SHP77 (cell line): ENCODE measurements at regions not wholly inside any gene's neighbourhood (a gene's known extent, or its start where the extent isn't known, plus 50 kb on each side); places are given as distances from the start of the nearest gene placed in this dataset.
"Not testable (repeated sequence)": the region's sequence is repeated elsewhere in the genome, so short reads cannot be mapped to it uniquely, and the experiment has no call there.

ENCODE experiments used
- DNase-seq, 2 experiments: peaks; one replicate each; lab custom pipeline; 2025; lab: John Stamatoyannopoulos, UW

DNA sequence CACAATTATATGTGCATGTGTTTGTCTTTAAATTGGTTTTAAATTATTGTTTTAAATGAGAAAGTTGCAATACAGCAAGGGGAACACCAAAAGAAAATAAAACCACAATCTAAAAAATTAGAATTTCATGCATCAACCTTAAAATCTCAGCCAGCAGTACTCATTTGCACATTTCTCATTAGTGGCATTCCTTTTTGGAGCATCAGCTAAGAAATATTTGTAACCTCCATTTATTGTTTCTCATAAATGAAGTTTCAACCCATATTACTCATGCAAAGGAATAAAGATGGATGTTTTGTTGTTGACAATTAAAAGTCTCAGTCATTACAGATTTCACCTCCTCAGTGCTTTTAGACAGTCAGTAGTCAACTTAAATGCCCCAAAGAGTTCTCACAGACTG lies 160.1 kb downstream of the TBX15 start:
- no peak for DNase-seq

DNA sequence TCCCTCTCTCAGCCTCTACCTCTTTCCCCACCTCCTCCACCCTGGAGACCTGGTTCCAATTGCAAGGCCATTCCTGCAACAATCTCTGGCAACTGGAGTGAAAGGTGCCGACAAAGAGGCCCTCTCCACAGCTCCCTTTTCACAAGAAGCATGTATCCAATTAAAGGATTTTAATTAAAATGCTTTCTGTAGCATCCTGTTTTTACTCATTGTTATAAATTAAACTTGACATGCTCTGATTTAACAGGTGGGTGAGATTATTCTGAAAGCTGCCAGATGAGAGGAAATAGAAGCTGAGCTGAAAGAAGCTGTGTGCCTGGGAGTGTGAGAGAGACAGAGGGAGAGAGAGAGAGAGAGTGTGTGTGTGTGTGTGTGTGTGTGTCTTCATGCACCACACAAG lies 160.5 kb downstream of the TBX15 start:
- DNase-seq = no peak

DNA sequence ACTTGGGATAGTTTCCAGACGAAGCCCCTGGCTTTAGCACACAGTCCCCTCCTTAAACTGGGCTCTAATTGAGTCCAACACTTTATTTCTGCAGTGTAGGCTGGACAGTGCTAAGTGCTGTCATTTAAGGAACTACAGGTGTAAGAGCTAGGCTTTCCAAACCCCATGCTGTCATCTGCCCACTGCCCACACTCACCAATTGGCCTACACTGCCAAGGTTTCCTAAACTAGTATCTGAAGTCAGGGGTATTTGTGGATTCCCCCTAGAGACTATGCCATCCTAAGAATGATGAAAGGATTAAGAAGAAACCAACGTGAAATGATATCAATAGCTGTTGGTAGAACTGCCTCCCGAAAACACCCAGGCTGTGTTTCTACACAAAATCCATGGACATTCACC lies 160.9 kb downstream of the TBX15 start:
- DNase-seq = no peak

DNA sequence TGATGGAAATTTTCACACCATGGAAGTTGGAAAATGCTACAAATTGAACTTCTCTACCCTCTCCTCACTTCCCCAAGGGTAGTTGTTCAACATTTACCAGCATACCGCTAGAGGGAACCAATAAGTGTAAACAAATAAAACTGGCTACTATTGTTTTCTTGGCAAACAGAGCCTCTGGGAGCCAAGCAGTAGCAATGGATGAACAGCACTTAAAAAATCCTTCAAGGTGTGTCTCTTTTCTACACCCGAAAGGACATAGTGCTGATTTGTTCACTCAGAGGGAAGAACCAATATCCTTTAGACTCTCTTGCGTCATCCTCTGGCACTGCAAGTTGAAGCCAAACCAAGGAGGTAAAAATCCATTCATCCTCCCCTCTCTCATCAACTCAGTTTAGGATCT lies 161.5 kb downstream of the TBX15 start:
- DNase-seq = no peak

DNA sequence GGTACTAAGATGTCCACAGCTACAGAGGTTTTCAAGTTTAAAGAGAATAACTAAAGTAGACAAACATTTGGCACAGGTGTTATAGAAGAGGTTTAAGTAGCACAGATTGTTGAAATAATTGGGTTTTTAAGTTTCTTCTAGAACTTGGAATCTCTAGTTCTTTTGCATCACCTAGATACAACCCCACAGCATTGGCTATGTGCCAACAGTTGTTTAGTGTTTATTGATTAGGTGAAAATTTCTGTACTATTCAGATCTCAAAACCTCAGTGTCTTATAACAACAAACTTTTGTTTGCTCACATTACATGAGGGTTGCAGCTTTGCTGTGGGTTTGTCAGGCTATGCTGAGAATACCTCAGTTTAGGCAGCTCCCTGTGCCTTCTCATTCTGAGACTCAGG lies 162.5 kb downstream of the TBX15 start:
- DNase-seq = no peak

DNA sequence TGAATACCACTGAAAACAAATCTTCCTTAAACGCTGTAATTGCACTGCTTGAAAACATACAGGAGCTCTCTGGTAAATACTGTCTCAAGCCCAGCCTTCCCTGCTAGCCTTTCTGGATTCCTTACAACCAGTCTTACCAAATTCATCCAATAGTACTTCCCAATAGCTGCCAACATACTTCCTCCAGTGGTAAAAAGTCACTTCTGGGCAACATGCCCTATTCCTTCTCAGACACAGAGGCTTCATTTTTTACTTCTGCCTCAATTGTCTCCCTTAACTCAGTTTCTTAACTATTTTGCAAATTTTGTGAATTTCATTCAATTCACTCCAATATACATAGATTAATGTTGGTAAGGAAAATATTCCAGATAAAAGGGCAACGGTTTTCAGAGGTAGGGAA lies 166.3 kb downstream of the TBX15 start:
- no peak for DNase-seq

DNA sequence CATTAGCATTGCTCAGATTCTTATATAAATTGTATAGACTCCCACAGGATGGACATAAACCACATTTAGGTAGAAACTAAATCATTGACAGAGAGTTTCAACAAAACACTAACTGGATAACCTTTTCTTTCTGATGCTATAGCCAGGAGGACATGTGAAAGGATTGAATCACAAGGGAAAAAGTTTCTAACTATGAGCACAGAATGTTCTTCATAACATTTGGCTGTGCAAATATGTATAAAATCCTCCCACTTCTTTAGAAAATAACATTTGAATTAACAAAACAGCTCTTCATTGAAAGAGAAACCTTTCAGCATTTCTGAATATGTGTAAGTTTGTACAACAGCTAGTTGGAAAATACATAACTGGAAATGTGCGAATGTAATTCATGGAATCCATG lies 167.3 kb downstream of the TBX15 start:
- no peak for DNase-seq

DNA sequence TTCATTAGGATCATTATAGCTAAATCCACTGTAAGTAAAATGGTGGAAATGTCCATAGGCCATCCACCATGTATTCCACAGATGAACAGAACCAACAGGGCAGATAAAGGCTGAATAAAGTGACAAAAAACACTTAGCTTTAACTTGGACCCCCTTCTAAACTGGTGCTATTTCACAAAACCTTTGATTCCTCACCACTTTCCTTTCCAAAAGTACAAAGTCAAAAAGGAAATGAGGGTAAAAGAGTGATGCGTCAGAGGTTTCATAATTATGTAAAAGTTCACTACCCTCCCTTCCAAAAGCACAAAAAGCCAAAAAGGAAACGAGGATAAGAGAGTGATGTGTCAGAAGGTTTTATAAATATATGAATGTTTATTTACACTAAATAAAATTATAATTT lies 172.2 kb downstream of the TBX15 start:
- DNase-seq = no peak

DNA sequence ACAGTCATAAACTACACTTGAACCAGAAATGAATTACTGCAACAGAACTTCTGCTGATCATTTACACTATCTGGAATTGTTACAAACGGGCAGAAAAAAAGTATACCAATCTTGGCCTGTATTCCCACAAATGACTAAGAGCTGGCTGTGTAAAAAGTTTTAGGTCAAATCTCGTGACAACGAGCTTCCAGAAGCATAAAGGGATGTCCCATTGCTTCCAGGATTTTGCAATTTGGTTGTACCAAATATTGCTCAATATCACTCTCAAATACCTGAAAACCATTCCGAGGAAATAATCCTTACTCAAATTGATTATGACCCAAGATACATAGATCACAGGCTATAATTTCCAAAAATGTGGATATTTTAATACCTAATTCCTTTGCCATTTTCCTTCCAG lies 175.6 kb downstream of the TBX15 start:
- DNase-seq = no peak

DNA sequence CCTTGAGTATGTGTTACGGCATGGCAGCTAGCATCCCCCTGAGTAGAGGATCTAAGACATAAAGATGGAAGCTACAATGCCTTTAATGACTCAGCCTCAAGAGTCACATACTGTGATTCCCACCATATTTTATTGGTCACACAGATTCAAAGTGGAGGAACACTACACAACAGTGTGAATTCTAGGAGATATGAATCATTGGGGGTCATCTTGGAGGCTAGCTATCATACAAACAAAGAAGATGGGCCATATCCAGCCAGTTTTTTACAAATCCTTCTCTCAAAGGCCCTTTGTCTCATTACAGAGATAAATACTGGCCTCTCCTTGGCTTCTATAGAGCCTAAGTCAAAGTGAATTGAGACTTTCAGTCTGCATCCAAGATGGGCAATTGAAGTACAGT lies 177.0 kb downstream of the TBX15 start:
- DNase-seq = no peak

DNA sequence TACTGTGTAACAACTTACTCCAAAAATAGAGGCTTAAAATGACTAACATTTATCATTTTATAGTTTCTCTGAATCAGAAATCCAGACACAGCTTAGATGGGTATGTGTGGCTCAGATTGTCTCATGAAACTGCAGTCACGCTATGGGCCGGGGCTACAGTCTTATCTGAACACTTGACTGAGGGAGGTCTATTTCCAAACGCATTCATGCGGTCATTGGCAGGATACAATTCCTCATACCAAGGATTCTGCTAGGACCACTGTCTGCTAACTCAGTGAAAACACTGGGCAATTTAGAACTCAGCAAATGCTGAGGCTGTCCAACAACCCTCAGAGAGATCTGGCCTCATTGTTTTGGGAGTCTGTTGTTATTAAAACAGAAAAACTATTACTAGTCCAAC lies 178.6 kb downstream of the TBX15 start:
- no peak for DNase-seq

DNA sequence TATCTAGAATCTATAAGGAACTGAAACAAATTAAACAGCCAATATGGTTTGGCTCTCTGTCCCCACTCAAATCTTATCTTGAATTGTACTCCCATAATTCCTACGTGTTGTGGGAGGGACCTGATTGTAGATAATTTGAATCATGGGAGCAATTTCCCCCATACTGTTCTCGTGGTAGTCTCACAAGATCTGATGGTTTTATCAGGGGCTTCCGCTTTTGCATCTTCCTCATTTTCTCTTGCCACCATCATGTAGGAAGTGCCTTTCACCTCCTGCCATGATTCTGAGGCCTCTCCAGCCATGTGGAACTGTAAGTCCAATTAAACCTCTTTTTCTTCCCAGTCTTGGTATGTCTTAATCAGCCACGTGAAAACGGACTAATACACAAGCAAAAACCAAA lies 185.0 kb downstream of the TBX15 start:
- DNase-seq = not testable (repeated sequence)

DNA sequence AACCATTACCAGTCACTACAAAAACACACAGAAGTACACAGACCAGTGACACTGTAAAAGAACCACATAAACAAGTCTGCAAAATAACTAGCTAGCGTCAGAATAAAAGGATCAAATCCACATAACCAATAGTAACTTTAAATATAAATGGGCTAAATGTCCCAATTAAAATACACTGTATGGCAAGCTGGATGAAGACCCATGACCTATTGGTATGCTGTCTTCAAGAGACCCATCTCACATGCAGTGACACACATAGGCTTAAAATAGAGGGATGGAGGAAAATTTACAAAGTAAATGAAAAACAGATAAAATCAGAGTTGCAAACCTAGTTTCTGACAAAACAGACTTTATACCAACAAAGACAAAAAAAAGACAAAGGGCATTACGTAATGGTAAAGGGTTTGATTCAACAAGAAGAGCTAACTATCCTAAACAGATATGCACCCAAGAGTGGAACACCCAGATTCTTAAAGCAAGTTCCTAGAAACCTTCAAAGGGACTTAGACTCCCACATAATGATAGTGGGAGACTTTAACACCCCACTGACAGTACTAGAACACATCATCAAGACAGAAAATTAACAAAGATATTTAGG lies 196.9 kb downstream of the TBX15 start:
- DNase-seq = no peak

DNA sequence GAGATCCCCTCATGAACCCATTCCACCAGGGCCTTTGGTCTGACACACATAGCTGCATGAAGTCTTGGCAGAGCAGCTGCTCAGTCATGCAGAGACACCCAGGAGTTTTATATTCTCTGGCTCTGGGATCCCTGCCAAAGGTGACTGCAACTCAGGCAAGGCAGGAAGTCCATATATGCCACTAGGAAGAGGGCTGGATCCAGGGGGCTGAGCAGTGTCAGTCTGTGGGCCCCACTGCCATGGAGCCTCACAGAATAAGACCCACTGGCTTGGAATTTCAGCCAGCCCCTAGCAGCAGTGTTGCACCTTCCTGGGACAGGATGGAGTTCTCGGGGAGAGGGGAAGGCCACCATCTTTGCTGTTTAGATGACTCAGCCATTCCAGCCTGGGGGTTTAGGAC lies 199.7 kb downstream of the TBX15 start:
- DNase-seq = peak; percentile 88 to 89

DNA sequence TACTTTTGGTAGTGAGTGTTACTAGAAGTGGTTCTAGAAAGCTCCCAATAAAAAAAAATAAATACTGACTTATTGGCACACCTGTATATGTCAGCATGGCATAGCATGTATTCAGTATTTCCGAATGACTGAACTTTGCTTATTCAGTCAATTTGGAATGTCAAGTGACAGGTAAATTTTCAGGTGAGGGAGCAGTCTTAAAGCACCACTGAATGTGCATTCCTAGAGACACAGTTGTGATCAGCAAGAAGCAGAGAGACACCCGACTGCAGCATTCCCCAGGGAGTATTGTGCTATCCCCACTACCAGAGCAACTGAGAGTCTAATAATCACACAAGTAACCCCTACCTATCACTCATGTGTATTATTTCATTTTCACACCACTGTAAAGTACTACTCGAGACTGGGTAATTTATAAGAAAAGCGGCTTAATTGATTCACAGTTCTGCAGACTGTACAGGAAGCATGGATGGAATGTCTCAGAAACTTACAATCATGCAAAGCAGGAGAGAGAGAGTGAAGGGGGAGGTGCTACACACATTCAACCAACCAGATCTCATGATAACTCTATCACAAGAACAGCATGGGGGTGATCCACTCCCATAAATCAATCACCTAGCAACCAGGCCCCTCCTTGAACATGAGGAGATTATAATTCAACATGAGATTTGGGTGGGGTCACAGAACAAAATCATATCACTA lies 201.5 kb downstream of the TBX15 start:
- DNase-seq = no peak

DNA sequence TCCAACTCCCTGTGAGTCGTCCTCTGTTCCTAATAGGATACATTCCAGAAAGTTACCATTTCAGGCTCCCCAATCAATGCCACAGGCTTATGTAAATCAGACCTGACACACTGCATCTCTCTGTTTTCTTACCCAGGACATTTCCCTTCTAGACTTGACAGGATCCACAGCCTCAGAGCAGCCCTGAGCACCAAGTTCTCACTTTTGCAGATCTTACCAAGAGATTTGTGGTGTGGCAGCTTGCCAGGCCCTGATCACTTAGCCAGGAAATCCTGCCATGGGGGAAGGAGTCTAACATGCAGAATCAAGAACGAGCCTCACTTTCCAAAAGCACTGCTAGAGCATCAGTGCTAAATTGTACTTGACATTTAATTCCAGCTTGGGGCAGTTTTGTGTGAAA lies 202.9 kb downstream of the TBX15 start:
- DNase-seq = no peak

DNA sequence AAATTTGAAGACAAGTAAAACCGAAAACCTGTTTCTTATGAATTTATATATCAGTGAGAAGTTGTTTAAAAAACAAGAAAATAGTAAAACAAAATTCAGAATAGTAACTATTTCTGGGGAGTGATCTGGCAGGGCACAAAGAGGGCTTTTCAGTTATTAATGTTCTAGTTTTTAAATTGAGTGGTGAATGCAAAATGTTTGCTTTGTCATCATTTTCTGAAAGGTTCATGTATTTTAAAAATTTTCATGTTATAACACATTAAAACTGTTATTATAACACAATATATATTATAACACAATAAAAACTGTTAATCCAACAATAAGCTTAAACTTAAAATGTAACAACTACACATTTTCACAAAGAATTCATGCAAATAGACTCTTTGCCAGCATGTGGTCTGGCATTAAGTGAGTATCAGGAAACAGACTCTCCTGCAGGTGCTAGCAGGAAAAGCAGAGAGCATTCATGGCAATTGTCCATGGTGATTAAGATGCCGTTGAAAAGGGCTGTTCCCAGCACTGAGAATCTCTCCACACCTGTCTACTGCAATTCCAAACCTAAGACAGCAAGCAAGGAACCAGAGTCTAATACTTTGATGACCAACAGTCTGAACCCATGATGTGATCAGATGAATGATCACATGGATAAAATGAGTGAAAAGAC lies 204.9 kb downstream of the TBX15 start:
- DNase-seq = peak; percentile 10 to 46

DNA sequence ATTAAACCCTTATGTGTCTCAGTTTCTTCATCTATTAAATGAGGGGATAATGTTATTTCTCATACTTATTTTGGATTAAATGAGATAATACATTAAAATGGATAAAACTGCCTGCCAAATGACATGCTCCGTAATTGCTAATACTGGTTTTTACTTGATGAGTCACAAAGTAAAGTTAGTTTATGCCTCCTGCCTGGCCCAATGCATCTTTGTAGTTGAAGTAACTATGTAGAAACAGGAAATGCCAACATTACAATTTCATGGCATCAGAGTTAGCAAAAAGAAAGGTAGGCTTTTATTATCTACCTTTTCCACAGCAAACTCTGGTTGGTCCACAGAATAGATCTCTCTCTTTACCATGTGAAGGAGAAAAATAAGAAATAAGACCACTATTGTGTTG lies 214.5 kb downstream of the TBX15 start:
- DNase-seq = no peak

DNA sequence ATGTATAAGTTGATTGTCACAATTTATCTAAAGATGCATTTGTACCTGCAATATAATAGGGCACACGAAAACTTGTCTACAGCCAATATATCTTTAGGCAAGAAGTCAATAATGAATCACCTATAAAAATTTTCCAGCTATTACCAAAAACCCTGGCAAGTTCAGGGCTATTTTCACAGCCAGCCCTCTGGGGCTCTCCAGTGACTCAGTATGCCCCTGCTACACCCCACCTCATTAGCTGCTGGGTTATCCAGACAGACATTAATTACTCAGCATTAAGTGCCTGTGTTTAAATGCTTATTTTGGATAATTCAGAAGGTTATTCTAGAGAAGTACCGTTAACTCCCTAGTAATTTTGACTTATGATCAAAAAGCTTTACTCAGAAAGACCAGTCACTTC lies 220.2 kb downstream of the TBX15 start:
- DNase-seq = no peak

DNA sequence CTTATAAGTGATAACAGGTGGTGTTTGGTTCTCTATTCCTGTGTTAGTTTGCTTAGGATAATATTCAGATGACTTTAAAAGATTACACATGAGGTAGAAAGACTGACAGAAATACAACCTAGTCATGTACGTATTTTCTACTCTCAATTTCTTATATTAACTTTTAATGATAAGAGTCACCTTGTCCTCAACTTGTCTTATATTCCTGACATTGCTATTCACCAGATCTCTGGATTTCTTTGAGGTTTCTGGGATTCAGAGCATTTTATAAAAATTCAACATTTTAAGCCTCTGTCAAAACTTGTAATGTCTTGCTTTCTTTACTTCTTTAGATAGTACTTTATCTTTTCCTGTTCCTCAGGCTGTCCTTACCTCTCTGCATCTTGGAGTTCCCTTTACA lies 234.2 kb downstream of the TBX15 start:
- DNase-seq = no peak

DNA sequence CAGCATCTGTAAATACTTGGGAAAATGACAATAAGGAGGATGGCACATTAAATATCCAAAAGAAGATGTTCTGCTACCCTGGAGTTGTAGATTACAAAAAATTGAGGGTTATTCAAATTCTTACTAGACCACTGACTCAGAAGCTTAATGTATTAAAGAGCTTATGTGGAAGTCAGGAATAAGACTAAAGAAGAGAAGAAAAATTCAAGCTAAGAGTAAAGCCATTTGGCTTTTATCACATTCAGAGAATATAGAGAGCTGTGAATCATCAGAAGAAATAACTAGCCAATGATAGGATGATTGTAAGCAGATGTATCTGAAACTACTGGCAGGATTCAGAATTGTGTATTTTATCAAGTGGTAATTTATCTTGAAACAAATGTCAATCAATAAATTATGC lies 237.0 kb downstream of the TBX15 start:
- no peak for DNase-seq

DNA sequence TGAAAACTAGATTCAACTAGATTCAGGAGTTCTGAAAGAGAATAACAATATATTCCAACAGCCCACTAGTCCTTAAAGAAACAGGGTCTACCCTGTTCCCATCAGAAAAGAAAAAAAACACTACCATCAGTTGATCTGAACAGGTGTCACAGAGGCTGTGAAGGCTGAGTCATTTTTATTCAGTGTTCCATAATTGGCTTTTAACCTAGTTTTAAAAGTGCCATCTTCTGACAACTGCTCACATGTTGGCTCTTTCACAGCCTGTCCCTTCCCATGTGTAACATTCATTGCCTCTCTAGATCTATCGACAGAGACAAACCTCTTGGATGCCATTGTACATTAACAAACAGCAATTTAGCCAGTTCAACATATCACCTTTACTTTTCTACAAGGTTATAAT lies 243.7 kb downstream of the TBX15 start:
- DNase-seq = no peak

DNA sequence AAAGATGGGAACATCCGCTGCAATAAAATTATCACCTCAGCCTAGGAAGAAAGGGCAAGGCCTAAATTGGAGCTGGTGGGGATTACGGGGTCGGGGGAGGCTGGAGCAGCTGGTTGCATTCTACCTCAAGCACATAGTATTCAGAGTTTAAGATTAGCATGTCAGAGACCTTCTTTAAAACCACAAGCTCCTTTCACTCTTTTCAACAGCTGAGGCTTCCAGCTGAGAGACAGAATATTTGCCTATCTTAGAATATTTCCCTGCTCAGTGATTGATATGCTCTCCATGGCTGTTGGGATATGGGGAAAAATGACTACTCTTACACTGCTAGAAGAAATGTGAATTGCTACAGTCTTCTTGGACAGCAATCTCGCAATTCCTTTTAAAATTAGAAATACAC lies 248.6 kb downstream of the TBX15 start:
- no peak for DNase-seq

DNA sequence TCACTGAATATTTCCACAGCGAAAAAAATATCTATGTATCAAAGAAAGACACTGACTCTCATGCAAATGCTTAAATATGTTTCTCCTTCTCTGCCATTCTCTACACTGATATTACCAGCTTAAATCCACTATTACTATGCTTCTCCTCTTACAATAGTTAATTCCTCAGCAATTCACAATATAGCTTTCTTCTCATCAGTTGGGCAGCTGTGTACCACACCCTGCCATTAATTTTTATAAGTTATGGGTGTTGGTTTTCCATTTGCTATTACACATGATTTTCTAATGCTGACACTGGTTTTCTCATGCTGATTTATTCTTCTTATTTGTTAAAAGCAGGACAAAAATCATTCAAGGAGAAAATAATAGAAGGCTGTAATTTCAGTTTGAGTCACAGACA lies 251.8 kb downstream of the TBX15 start:
- no peak for DNase-seq
